Vagina (tissue), 2 donors: ENCODE measurements at regions not wholly inside any gene's neighbourhood (a gene's known extent, or its start where the extent isn't known, plus 50 kb on each side); places are given as distances from the start of the nearest gene placed in this dataset.
"Not testable (repeated sequence)": the region's sequence is repeated elsewhere in the genome, so short reads cannot be mapped to it uniquely, and the experiment has no call there.

Source experiments
- DNase-seq, 2 donors: peaks; one replicate each; pipeline ENCODE4 v3.0.0-alpha.2; 2017; ENCODE audit errors: extremely low spot score in 2 of 2
- H3K27ac ChIP-seq: fragments of 200-600 bp; sonication (generic); one replicate; pipeline ENCODE4 v1.5.1; 2019
- H3K27me3 ChIP-seq: fragments of 200-600 bp; sonication (generic); one replicate; pipeline ENCODE4 v1.5.1; 2019
- H3K36me3 ChIP-seq, 2 donors: fragments of 200-600 bp; sonication (generic); one replicate each; pipeline ENCODE4 v1.5.1; 2017 to 2019
- H3K4me1 ChIP-seq: fragments of 200-600 bp; sonication (generic); one replicate; pipeline ENCODE4 v1.5.1; 2019
- H3K4me3 ChIP-seq, 2 donors: fragments of 200-600 bp; sonication (generic); 1 replicate in 1 of 2; 2 replicates in 1 of 2; pipeline ENCODE4 v1.5.1; 2016 to 2019
- H3K9me3 ChIP-seq: fragments of 200-600 bp; sonication (generic); one replicate; pipeline ENCODE4 v1.5.1; 2019
- POLR2A ChIP-seq, 2 donors: fragments of 450-650 bp; IDR thresholded peaks; one replicate each; pipeline ENCODE4 v1.6.1; 2017; ENCODE audit warnings: antibody characterized with exemption in 2 of 2, mild to moderate bottlenecking in 2 of 2, moderate library complexity in 2 of 2
- POLR2AphosphoS5 ChIP-seq, 2 donors: sonication (generic); formaldehyde crosslinking; IDR thresholded peaks; one replicate each; pipeline ENCODE4 v1.9.0; 2017; ENCODE audit warnings: antibody characterized with exemption in 2 of 2, mild to moderate bottlenecking in 2 of 2, low read depth in 1 of 2; ENCODE audit not compliant: insufficient read depth in 1 of 2
- intact Hi-C: fragments of 100-400 bp; cut with DNase I; formaldehyde crosslinking; loops from one replicate; pipeline ENCODE4 v1.15.1; 2023
- TF ChIP-seq, protein P1 (sequence below), 3 experiments: fragments of 450-650 bp in 2 of 3; fragments of 200-600 bp in 1 of 3; sonication (generic) in 1 of 3; IDR thresholded peaks; one replicate each; pipeline ENCODE4 v1.5.1; 2017 to 2019; ENCODE audit warnings: antibody characterized with exemption in 3 of 3, mild to moderate bottlenecking in 2 of 3, moderate library complexity in 2 of 3

GRCh38 chr17:13843862-13844635 is 225.3 kb upstream of the COX10 start:
- Histone ChIP-seq H3K27ac (no peak overlapping the region), H3K36me3 (no peaks in the 10 kb centered on the region), H3K9me3 (no peaks in the 10 kb centered on the region), H3K27me3 (no peaks in the 10 kb centered on the region), H3K4me3 (no peak overlapping the region), H3K4me1 (no peaks in the 10 kb centered on the region)
- no peak for TF ChIP-seq POLR2A (IDR thresholded peaks at IDR 0.05)
- TF ChIP-seq POLR2AphosphoS5 (IDR thresholded peaks at IDR 0.05; ENCODE audit: insufficient read depth in 1 of 2, low read depth in 1 of 2) = no peak
- TF ChIP-seq, protein P1, sequence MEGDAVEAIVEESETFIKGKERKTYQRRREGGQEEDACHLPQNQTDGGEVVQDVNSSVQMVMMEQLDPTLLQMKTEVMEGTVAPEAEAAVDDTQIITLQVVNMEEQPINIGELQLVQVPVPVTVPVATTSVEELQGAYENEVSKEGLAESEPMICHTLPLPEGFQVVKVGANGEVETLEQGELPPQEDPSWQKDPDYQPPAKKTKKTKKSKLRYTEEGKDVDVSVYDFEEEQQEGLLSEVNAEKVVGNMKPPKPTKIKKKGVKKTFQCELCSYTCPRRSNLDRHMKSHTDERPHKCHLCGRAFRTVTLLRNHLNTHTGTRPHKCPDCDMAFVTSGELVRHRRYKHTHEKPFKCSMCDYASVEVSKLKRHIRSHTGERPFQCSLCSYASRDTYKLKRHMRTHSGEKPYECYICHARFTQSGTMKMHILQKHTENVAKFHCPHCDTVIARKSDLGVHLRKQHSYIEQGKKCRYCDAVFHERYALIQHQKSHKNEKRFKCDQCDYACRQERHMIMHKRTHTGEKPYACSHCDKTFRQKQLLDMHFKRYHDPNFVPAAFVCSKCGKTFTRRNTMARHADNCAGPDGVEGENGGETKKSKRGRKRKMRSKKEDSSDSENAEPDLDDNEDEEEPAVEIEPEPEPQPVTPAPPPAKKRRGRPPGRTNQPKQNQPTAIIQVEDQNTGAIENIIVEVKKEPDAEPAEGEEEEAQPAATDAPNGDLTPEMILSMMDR (IDR thresholded peaks at IDR 0.05) = no peak
- no peak for DNase-seq
- intact Hi-C loops = no loop called here

- no peaks in the 10 kb centered on the region for H3K27me3 ChIP-seq
- no peaks in the 10 kb centered on the region for H3K4me1 ChIP-seq
- intact Hi-C loops = no loop called here
- H3K9me3 ChIP-seq = no peaks in the 10 kb centered on the region
- TF ChIP-seq POLR2AphosphoS5 (IDR thresholded peaks at IDR 0.05; ENCODE audit: insufficient read depth in 1 of 2, low read depth in 1 of 2) (no peak), POLR2A (IDR thresholded peaks at IDR 0.05) (no peak)
- TF ChIP-seq, protein P1 (IDR thresholded peaks at IDR 0.05) = no peak
- DNase-seq = no peak
- H3K36me3 ChIP-seq = no peaks in the 10 kb centered on the region
- H3K4me3 ChIP-seq = no peak overlapping the region
- no peak overlapping the region for H3K27ac ChIP-seq
These were observed 217.4 kb upstream of the COX10 start for GRCh38 chr17:13851889-13852288.

DNA sequence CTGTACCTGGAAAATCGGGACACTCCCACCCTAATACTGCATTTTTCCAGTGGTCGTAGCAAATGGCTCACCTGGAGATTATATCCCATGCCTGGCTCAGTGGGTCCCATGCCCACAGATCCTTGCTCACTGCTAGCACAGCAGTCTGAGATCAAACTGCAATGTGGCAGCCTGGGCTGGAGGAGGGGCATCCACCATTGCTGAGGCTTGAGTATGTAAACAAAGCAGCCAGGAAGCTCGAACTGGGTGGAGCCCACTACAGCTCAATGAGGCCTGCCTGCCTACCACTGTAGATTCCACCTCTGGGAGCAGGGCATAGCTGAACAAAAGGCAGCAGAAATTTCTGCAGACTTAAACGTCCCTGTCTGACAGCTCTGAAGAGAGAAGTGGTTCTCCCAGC is 213.6 kb upstream of the COX10 start:
- H3K4me3 ChIP-seq, H3K27ac ChIP-seq, H3K9me3 ChIP-seq, H3K27me3 ChIP-seq, DNase-seq, H3K4me1 ChIP-seq, intact Hi-C loops, H3K36me3 ChIP-seq: not testable (repeated sequence)

- no peaks in the 10 kb centered on the region for H3K9me3 ChIP-seq
- no peaks in the 10 kb centered on the region for H3K36me3 ChIP-seq
- no peak for TF ChIP-seq POLR2AphosphoS5 (IDR thresholded peaks at IDR 0.05; ENCODE audit: insufficient read depth in 1 of 2, low read depth in 1 of 2)
- TF ChIP-seq, protein P1 (IDR thresholded peaks at IDR 0.05) = no peak
- no peak for TF ChIP-seq POLR2A (IDR thresholded peaks at IDR 0.05)
- H3K4me3 ChIP-seq = no peak overlapping the region
- H3K4me1 ChIP-seq = no peaks in the 10 kb centered on the region
- H3K27ac ChIP-seq = no peak overlapping the region
- intact Hi-C loops = no loop called here
- H3K27me3 ChIP-seq = no peaks in the 10 kb centered on the region
- DNase-seq = no peak
These were observed 207.0 kb upstream of the COX10 start for GRCh38 chr17:13862346-13862745.

- no peak overlapping the region for H3K4me3 ChIP-seq
- intact Hi-C loops = no loop called here
- no peaks in the 10 kb centered on the region for H3K4me1 ChIP-seq
- TF ChIP-seq, protein P1 (IDR thresholded peaks at IDR 0.05) = no peak
- no peak for TF ChIP-seq POLR2AphosphoS5 (IDR thresholded peaks at IDR 0.05; ENCODE audit: insufficient read depth in 1 of 2, low read depth in 1 of 2)
- TF ChIP-seq POLR2A (IDR thresholded peaks at IDR 0.05) = no peak
- H3K27me3 ChIP-seq = no peaks in the 10 kb centered on the region
- H3K36me3 ChIP-seq = no peaks in the 10 kb centered on the region
- DNase-seq = no peak
- no peak overlapping the region for H3K27ac ChIP-seq
- H3K9me3 ChIP-seq = no peaks in the 10 kb centered on the region
These were observed 205.9 kb upstream of the COX10 start for GRCh38 chr17:13863436-13863835.
